ENCODE measurements at regions not wholly inside any gene's neighbourhood (a gene's known extent, or its start where the extent isn't known, plus 50 kb on each side); places are given as distances from the start of the nearest gene placed in this dataset.
"Not testable (repeated sequence)": the region's sequence is repeated elsewhere in the genome, so short reads cannot be mapped to it uniquely, and the experiment has no call there.

DNA sequence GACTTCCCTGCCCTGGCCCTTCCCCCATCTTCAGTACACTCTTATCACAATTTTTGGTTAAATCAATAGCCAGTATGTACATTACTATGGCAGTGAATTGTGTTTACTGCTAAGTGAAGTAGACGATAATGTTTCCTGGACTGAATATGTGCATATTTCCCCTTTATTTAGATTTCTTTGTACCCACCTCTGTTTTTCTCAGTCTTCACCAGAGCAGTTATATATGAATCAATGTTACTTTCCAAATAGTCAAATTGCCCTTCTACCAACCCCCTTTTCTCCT is 97.1 kb upstream of the HS6ST1 start:
- H4K20me1 ChIP-seq (ENCODE audit: insufficient read depth) = no peaks in the 10 kb centered on the region
- no peak overlapping the region for H2AFZ ChIP-seq (ENCODE audit: low read depth)
- TF ChIP-seq, protein P1, sequence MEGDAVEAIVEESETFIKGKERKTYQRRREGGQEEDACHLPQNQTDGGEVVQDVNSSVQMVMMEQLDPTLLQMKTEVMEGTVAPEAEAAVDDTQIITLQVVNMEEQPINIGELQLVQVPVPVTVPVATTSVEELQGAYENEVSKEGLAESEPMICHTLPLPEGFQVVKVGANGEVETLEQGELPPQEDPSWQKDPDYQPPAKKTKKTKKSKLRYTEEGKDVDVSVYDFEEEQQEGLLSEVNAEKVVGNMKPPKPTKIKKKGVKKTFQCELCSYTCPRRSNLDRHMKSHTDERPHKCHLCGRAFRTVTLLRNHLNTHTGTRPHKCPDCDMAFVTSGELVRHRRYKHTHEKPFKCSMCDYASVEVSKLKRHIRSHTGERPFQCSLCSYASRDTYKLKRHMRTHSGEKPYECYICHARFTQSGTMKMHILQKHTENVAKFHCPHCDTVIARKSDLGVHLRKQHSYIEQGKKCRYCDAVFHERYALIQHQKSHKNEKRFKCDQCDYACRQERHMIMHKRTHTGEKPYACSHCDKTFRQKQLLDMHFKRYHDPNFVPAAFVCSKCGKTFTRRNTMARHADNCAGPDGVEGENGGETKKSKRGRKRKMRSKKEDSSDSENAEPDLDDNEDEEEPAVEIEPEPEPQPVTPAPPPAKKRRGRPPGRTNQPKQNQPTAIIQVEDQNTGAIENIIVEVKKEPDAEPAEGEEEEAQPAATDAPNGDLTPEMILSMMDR (conservative IDR thresholded peaks at IDR 0.05; ENCODE audit: low read depth, low read length) = no peak
- H3K9ac ChIP-seq = no peak overlapping the region
- no peak overlapping the region for H3K4me2 ChIP-seq
- no peaks in the 10 kb centered on the region for H3K4me1 ChIP-seq (ENCODE audit: low read depth, poor library complexity, severe bottlenecking)
- H3K27me3 ChIP-seq (ENCODE audit: insufficient read depth, low read depth) = no peaks in the 10 kb centered on the region
- H3K4me3 ChIP-seq (IDR thresholded peaks at IDR 0.05; ENCODE audit: insufficient read depth, low read depth, low read length) = no peak overlapping the region
- H3K27ac ChIP-seq = no peak overlapping the region
- no peaks in the 10 kb centered on the region for H3K36me3 ChIP-seq (ENCODE audit: insufficient read depth)
- no peaks in the 10 kb centered on the region for H3K79me2 ChIP-seq (ENCODE audit: insufficient read depth, low read depth)

GRCh38 chr2:128416109-128416785 is 97.6 kb upstream of the HS6ST1 start:
- H3K27me3 ChIP-seq (ENCODE audit: insufficient read depth, low read depth) = no peaks in the 10 kb centered on the region
- H3K4me3 ChIP-seq (IDR thresholded peaks at IDR 0.05; ENCODE audit: insufficient read depth, low read depth, low read length) = no peak overlapping the region
- H3K9ac ChIP-seq = no peak overlapping the region
- no peak overlapping the region for H3K4me2 ChIP-seq
- no peaks in the 10 kb centered on the region for H3K79me2 ChIP-seq (ENCODE audit: insufficient read depth, low read depth)
- H3K4me1 ChIP-seq (ENCODE audit: low read depth, poor library complexity, severe bottlenecking) = no peaks in the 10 kb centered on the region
- H3K36me3 ChIP-seq (ENCODE audit: insufficient read depth) = no peaks in the 10 kb centered on the region
- no peak overlapping the region for H2AFZ ChIP-seq (ENCODE audit: low read depth)
- H3K27ac ChIP-seq = no peak overlapping the region
- TF ChIP-seq, protein P1 (conservative IDR thresholded peaks at IDR 0.05; ENCODE audit: low read depth, low read length) = no peak
- H4K20me1 ChIP-seq (ENCODE audit: insufficient read depth) = no peaks in the 10 kb centered on the region

DNA sequence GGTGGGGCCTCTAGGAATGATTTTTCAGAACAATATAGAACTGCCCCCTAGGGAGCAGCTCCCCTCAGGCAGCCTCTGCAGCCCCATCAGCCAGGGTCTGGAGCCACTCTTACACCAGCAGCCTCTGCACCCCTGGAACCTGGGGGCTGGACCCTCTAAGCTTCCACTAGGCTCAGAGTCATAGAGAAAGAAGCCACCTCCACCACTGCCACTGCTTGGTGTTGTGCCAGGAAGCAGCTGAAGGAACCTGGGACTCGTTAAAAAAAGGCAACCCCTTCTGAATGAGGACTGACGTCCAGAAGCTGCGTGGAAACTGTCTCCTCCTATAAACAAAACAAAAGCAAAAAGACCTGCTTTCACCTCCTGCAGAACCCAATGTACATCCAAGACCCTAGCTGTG is 98.1 kb upstream of the HS6ST1 start:
- H3K4me3 ChIP-seq (IDR thresholded peaks at IDR 0.05; ENCODE audit: insufficient read depth, low read depth, low read length) = no peak overlapping the region
- H3K27me3 ChIP-seq (ENCODE audit: insufficient read depth, low read depth) = no peaks in the 10 kb centered on the region
- H3K9ac ChIP-seq = no peak overlapping the region
- no peak overlapping the region for H2AFZ ChIP-seq (ENCODE audit: low read depth)
- H3K36me3 ChIP-seq (ENCODE audit: insufficient read depth) = no peaks in the 10 kb centered on the region
- H3K27ac ChIP-seq = no peak overlapping the region
- no peak overlapping the region for H3K4me2 ChIP-seq
- TF ChIP-seq, protein P1 (conservative IDR thresholded peaks at IDR 0.05; ENCODE audit: low read depth, low read length) = no peak
- H3K79me2 ChIP-seq (ENCODE audit: insufficient read depth, low read depth) = no peaks in the 10 kb centered on the region
- no peaks in the 10 kb centered on the region for H4K20me1 ChIP-seq (ENCODE audit: insufficient read depth)
- H3K4me1 ChIP-seq (ENCODE audit: low read depth, poor library complexity, severe bottlenecking) = no peaks in the 10 kb centered on the region

- H3K27ac ChIP-seq; H3K4me2 ChIP-seq; H2AFZ ChIP-seq (ENCODE audit: low read depth); H3K79me2 ChIP-seq (ENCODE audit: insufficient read depth, low read depth); H3K4me1 ChIP-seq (ENCODE audit: low read depth, poor library complexity, severe bottlenecking); H3K36me3 ChIP-seq (ENCODE audit: insufficient read depth); H3K27me3 ChIP-seq (ENCODE audit: insufficient read depth, low read depth); H3K4me3 ChIP-seq (IDR thresholded peaks at IDR 0.05; ENCODE audit: insufficient read depth, low read depth, low read length); H4K20me1 ChIP-seq (ENCODE audit: insufficient read depth); H3K9ac ChIP-seq: not testable (repeated sequence)
Measured at GRCh38 chr2:128417264-128417663, 98.6 kb upstream of the HS6ST1 start.

- Histone ChIP-seq H3K36me3 (ENCODE audit: insufficient read depth) (no peaks in the 10 kb centered on the region), H3K4me3 (IDR thresholded peaks at IDR 0.05; ENCODE audit: insufficient read depth, low read depth, low read length) (no peak overlapping the region), H3K4me2 (no peak overlapping the region), H3K9ac (no peak overlapping the region), H3K27me3 (ENCODE audit: insufficient read depth, low read depth) (no peaks in the 10 kb centered on the region), H3K27ac (no peak overlapping the region), H3K79me2 (ENCODE audit: insufficient read depth, low read depth) (no peaks in the 10 kb centered on the region), H4K20me1 (ENCODE audit: insufficient read depth) (no peaks in the 10 kb centered on the region), H2AFZ (ENCODE audit: low read depth) (no peak overlapping the region), H3K4me1 (ENCODE audit: low read depth, poor library complexity, severe bottlenecking) (no peaks in the 10 kb centered on the region)
- TF ChIP-seq, protein P1 (conservative IDR thresholded peaks at IDR 0.05; ENCODE audit: low read depth, low read length) = no peak
Measured at GRCh38 chr2:128420131-128420530, 101.5 kb upstream of the HS6ST1 start.

All from KMS-11 (cell line).